T47D (cell line): ENCODE measurements at regions not wholly inside any gene's neighbourhood (a gene's known extent, or its start where the extent isn't known, plus 50 kb on each side); places are given as distances from the start of the nearest gene placed in this dataset.
"Not testable (repeated sequence)": the region's sequence is repeated elsewhere in the genome, so short reads cannot be mapped to it uniquely, and the experiment has no call there.

ENCODE experiments used
- DNase-seq, 2 experiments: peaks; one replicate each; pipeline versions ENCODE4 v3.0.0 to v3.0.0-alpha.2; 2011 to 2012; ENCODE audit warnings: low read depth in 1 of 2, low spot score in 1 of 2
- JUND ChIP-seq: IDR thresholded peaks from 2 replicates; pipeline ENCODE4 v1.6.1; 2012; ENCODE audit warnings: low read depth
- in situ Hi-C: cut with HindIII; loops from 2 replicates; pipeline ENCODE4 v1.10.0; 2016; ENCODE audit warnings: low sequenced_read_pairs, low pct_unique_long_range_greater_than_20kb

DNA sequence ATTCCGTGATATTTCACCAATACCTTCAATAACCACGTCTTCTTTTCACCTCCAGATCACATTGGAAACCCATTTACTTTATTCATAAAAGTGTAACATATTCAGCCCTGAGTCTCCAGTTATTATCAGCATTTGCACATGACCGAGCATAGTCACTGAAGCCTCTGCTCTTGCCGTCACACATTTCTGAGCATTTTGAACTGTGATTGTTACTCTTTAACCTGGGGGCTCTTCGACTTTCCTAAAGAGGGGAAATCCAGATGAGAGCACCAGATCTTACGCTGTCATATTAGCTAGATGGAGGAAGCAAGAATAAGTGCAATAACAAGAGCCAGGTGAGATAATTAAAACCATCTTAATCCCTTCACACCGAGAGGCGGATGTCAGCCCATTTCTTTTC, 260.0 kb upstream of the NRP1 start:
- in situ Hi-C loops = no loop called here
- DNase-seq = no peak
- no peak for TF ChIP-seq JUND

DNA sequence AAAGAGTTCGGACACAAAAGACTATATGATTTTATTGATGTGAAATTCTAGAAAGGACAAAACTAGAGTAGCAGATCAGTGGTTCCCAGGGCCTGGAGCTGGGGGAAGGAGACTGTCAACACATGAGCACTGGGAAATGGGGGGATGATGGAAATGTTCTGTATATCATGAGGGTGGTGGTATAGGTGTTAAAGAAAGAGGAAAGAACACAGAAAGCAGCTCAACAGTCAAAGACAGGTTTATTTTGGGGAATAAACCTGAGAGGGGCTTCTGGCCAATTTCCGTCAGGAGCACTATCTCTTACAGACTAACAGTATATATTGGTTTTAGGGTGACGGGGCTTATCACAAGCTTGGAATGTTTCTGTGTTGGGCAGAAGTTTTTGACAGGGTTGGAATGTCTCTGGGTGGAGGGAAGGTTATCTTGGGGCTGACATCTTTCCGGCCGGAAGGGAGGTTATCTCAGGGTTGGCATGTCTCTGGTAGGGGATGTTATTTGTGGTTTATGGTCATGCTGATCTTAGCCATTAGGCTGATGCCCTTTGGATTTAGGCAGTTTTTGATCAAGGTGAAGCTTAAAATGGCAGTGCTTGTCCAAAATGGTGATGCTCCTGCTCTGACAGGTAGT, 254.6 kb upstream of the NRP1 start:
- TF ChIP-seq JUND = no peak
- no peak for DNase-seq
- in situ Hi-C loops = no loop called here

DNA sequence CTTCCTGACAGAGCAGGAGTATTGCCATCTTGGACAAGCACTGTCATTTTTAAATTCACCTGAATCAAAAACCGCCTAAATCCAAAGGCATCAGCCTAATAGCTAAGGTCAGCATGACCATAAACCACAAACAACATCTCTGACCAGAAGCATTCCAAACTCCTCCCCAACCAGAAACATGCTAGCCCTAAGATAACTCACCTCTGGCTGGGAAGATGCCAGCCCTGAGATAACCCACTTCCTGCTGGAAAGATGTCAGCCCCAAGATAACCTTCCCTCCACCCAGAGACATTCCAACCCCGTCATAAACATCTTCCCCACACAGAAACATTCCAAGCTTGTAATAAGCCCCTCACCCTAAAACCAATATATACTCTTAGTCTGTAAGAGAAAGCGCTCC, 250.1 kb upstream of the NRP1 start:
- in situ Hi-C loops, DNase-seq: not testable (repeated sequence)

DNA sequence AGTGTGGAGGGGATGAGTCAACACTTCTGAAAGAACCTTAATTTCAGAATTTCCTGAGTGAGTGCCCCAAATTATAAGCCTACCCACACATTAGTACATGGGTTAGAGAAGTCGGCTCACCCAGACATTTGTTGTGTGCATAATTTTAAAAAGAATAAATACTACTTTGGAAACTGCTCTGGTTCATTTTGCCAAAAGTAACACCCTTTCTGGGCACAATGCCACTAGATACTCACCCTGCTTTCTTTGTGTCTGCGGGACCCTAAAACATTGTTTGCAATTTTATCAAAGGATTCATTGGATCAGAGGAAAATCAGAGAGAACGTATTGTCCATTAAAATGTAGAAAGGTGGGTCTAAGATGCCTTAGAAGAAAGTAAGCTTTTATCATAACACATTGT, 245.5 kb upstream of the NRP1 start:
- TF ChIP-seq JUND = no peak
- in situ Hi-C loops = no loop called here
- no peak for DNase-seq

DNA sequence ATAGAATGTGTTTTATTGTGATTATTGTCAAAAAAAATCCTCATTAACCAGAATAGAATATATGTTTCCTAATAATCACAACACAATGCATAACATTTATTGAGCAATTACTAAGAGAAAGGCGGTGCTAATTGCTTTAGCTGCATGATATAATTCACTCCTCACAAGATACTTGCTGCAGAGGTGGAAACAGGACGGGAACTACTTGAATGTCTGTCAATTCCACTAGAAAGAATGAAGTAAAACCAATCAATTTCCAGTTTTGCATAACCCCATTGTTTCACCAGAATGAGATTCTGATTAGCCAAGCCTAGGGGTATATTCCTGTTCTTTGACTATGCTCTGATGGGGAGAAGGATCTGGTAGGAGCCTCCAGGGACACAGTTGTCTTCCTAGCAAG, 239.1 kb upstream of the NRP1 start:
- no peak for DNase-seq
- TF ChIP-seq JUND = no peak
- in situ Hi-C loops = no loop called here

DNA sequence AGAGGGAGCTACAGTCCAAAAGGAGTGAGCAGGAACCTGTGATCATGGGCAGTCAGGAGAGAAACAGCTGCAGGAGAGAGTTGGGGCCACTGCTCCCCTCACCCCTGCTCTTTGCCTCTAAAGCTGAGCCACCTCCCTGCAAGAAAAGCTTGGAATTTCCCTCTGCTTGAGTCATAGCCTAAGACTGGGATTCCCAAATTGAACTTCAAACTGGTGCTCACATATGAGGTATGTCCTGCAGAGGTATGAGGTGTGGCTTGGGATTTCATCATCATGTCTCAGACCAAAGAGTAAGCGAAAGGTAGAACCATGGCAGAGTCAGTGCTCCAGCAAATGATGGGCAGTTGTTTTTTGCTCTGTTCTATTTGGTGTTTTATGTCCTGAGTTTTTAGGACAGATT, 237.1 kb upstream of the NRP1 start:
- no peak for TF ChIP-seq JUND
- in situ Hi-C loops = no loop called here
- no peak for DNase-seq

DNA sequence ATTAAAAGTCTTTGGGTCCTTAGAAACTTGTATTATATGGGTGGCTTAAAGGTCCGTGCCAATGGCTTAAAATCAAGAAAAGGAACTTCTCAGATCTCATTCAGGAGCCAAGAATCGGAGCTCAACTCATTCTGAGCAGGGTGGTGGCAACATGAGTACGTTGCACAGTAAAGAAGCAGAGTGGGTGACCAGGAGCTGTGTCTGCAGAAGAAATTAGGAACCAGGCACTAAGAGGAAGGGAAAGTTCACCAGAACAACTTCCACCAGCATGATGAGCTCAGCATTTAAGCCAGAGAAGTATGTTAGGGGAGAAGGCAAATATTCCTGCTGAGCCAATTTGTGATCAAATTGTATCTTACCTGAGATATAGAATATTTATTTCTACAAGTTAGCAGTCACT, 236.0 kb upstream of the NRP1 start:
- DNase-seq = no peak
- TF ChIP-seq JUND = no peak
- in situ Hi-C loops = no loop called here

DNA sequence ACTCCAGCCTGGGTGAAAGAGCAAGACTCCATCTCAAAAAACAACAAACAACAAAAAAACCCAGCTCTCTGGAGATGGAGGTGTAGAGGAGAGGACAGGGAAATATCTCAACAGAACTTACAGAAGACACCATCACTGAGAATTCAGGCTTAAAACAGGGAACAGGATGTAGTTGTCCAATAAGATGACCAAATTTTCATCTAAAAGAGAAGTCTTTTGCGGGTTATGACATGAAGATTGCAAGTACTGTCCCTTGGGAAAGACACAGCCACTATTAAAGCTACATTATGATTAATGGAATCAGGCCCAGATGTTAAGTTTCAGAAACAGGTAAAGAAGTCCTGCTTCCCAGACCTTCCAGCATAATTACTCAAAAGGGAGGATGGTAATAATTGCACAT, 235.2 kb upstream of the NRP1 start:
- in situ Hi-C loops = no loop called here
- no peak for DNase-seq
- no peak for TF ChIP-seq JUND

DNA sequence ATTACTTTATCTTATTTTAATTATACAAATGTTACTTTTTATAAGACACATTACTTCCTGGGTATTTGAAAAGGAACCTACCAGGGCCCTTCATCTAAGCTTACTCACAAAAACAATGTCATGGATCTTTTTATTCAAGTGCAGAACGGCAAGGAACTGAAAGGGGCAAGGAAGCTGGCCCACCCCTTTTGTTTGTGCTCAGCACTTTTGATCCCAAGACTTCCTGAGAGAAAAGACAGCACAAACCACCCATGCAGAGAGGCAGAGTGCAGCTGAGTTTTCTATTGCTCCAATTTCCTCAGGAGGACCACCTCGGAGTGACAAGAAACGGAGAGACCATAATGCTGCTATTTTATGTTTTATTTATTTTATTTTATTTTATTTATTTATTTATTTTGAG, 232.0 kb upstream of the NRP1 start:
- no peak for DNase-seq
- in situ Hi-C loops = no loop called here
- TF ChIP-seq JUND = no peak

DNA sequence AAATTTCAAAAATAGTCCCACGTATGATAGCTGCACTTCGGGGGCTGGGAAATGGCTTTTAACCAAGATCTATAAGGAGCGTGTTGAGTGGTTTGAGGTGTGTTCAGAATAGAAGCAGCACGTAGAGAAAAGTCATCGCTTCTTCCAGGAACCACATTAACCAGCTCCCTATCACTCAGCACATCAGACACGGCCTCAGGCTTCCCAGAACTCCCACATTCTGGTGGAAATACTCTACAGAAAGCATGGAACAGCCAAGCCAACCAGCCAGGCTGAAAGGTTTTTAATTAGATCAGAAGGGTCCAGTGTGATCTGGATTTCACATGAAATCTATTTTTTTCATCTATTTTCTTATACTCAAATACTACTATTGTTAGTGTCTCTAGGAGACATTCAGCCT, 231.5 kb upstream of the NRP1 start:
- DNase-seq = peak in 1 of 2 experiments; percentile 24
- TF ChIP-seq JUND = no peak

DNA sequence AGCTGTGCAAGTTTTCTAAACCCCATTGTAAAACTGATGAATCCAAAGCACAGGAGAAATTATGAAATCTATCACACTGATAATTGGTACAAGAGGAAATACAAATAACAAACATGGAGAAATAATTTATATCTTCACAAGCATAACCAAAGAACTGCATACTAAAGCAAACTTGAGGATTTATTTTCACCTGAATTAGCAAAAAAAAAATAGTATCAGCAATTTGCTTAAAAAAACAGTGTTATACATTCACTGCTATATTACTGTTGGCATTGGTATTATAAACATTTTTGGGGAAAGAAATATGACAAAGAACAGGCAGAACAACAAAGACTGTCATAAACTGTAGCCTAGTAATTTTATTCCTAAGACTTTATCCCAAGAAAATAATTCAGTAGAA, 230.8 kb upstream of the NRP1 start:
- in situ Hi-C loops = no loop called here
- DNase-seq = no peak
- no peak for TF ChIP-seq JUND

More for the DNA sequence above, 231.5 kb upstream of the NRP1 start:
- in situ Hi-C loops = no loop called here

DNA sequence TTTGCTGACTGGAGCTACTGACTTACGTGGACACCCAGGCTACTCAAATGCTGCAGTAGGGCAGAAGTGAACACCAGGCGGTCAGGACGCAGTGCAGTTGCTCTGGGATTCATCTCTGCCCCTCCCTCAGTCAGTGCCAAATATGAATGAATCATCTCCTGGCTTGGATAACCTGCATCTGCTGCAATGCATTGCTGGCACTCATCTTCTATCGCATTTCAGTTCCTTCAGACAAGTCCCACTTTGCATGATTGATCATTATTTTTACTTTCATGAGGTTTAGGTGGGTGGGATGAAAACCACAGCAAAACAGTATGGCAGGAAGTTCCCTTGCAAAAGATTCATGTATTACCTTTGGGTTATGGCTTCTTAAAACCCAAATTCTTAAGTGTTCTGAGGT, 224.6 kb upstream of the NRP1 start:
- DNase-seq = no peak
- no peak for TF ChIP-seq JUND
- in situ Hi-C loops = no loop called here

DNA sequence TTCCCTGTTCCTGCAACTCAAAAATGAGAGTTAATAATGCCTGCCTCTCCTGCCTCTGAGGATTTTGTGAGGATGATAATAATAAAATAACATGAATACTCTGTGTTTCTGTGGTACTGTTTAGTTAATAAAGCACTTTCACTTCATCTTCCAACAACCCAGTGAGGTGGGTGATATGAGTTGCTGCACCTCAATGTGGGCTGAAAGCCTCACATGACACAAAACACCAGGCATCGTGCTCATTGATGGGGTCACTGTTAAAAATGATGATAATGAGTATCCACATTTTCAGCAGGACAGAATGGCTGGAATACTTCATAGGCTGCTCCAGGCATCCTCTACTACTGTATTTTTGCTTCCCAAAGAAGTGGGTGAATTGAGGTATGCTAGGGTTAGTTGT, 222.8 kb upstream of the NRP1 start:
- TF ChIP-seq JUND = no peak
- in situ Hi-C loops = no loop called here

DNA sequence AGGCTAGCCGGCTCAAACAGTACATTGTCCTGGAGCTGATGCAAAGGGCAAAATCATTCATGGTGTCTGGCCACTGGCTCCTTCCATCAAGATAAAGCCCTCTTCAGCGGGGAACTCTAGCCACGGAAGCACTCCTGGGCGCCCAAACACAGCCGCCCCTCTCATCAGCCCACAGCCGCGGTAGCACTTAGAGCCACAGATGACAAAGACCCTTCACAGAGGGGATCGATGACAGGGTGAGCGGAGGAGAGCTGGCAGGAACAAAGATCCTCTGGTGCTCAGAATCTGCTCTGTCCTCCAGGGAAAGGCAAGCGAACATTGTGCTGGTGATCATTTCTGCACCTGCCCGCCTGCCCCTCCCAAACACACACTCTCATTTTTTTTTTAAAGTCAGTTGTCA, 222.2 kb upstream of the NRP1 start:
- in situ Hi-C loops = no loop called here
- no peak for DNase-seq

More for the DNA sequence above, 222.8 kb upstream of the NRP1 start:
- DNase-seq = no peak

DNA sequence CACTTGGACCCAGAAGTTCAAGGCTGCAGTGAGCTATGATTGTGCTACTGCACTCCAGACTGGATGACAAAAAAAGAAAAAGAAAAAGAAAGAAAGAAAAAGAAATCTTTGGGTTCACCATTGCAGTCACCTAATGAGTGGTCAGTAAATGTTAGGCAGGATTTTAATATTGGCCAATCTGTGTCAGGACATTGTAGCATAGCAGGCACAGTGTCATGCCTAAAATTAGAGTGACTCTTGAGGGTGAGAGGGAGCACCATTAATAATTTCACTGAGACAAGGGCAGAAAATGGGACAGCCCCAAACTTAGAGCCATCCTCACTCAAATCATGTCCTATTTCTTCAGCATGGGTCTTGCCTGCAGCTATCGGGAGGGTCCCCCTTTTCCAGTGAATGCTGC, 221.6 kb upstream of the NRP1 start:
- in situ Hi-C loops = no loop called here
- TF ChIP-seq JUND = no peak

More for the DNA sequence above, 222.2 kb upstream of the NRP1 start:
- no peak for TF ChIP-seq JUND

More for the DNA sequence above, 221.6 kb upstream of the NRP1 start:
- no peak for DNase-seq
